Thymus (tissue), 11 donors: ENCODE measurements at regions not wholly inside any gene's neighbourhood (a gene's known extent, or its start where the extent isn't known, plus 50 kb on each side); places are given as distances from the start of the nearest gene placed in this dataset.
"Not testable (repeated sequence)": the region's sequence is repeated elsewhere in the genome, so short reads cannot be mapped to it uniquely, and the experiment has no call there.

Source experiments
- DNase-seq, 9 donors: peaks; one replicate each; pipeline ENCODE4 v3.0.0-alpha.2; 2013; ENCODE audit warnings: low spot score in 9 of 9, low read depth in 6 of 9, missing footprints in 1 of 9
- H3K27ac ChIP-seq, 2 donors: one replicate each; pipeline ENCODE4 v1.5.1; 2013; ENCODE audit warnings: control low read depth in 1 of 2, low read depth in 1 of 2, low read length in 1 of 2, mild to moderate bottlenecking in 1 of 2, moderate library complexity in 1 of 2
- H3K27me3 ChIP-seq, 2 donors: one replicate each; pipeline ENCODE4 v1.5.1; 2013; ENCODE audit warnings: low read length in 1 of 2; ENCODE audit not compliant: control insufficient read depth in 2 of 2, insufficient read depth in 1 of 2
- H3K36me3 ChIP-seq, 2 donors: one replicate each; pipeline ENCODE4 v1.5.1; 2013; ENCODE audit warnings: low read length in 1 of 2, mild to moderate bottlenecking in 1 of 2, moderate library complexity in 1 of 2; ENCODE audit not compliant: control insufficient read depth in 2 of 2, insufficient read depth in 2 of 2
- H3K4me1 ChIP-seq, 2 donors: one replicate each; pipeline ENCODE4 v1.5.1; 2013; ENCODE audit warnings: low read length in 2 of 2; ENCODE audit not compliant: control insufficient read depth in 2 of 2, insufficient read depth in 2 of 2
- H3K4me3 ChIP-seq, 2 donors: one replicate each; pipeline ENCODE4 v1.5.1; 2013; ENCODE audit warnings: low read length in 2 of 2, control low read depth in 1 of 2, mild to moderate bottlenecking in 1 of 2
- H3K9me3 ChIP-seq, 2 donors: one replicate each; pipeline ENCODE4 v1.5.1; 2013; ENCODE audit warnings: low read length in 1 of 2, mild to moderate bottlenecking in 1 of 2; ENCODE audit not compliant: control insufficient read depth in 2 of 2, insufficient read depth in 1 of 2
- WGBS: extraction: QIAGEN DNeasy Blood & Tissue Kit; methylation state at CpG from one replicate; pipeline ENCODE4 v1.1.7; 2013; 5-methylcytosine and 5-hydroxymethylcytosine counted together
- donor health status: healthy.

DNA sequence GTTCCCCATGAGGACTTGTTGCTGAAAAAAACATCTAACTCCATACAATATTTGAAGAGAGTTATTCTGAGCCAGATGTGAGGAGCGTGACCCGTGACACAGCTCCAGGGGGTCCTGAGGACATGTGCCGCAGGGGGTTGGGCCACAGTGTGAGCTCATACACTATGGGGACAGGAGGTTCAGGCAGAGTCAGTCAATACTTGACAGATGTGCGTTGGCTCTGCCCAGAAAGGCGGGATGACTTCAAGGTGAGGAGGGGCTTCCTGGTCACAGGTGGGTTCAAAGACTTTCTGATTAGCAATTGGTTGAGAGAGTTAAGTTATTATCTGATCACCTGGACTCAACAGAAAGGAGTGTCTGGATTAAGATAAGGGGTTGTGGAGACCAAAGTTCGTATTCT lies 147.1 kb upstream of the ZNF469 start:
- H3K27ac ChIP-seq, H3K4me1 ChIP-seq, H3K4me3 ChIP-seq, H3K36me3 ChIP-seq, H3K27me3 ChIP-seq, H3K9me3 ChIP-seq, DNase-seq: not testable (repeated sequence)
- WGBS = 91% methylated on average over 6 of the region's 6 CpGs

DNA sequence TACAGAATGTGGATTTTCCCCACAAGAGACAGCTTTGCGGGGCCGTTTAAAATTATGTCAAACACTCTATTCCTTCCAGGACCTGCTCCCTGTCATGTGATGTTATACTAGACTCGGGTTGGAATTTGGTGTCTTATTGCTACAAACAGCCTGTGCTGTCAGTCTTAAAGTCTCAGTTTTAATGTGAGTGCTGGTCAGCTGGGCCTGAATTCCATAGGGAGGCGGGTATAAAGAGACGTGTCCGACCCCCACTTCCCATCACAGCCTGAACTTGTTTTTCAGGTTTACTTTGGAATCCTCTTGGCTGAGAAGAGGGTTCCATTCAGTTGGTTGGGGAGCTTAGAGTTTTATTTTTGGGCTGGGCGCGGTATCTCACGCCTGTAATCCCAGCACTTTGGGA lies 146.5 kb upstream of the ZNF469 start:
- WGBS = 83% methylated on average over 7 of the region's 9 CpGs
- H3K4me1 ChIP-seq, H3K4me3 ChIP-seq, H3K27me3 ChIP-seq, H3K36me3 ChIP-seq, H3K9me3 ChIP-seq, H3K27ac ChIP-seq, DNase-seq: not testable (repeated sequence)

DNA sequence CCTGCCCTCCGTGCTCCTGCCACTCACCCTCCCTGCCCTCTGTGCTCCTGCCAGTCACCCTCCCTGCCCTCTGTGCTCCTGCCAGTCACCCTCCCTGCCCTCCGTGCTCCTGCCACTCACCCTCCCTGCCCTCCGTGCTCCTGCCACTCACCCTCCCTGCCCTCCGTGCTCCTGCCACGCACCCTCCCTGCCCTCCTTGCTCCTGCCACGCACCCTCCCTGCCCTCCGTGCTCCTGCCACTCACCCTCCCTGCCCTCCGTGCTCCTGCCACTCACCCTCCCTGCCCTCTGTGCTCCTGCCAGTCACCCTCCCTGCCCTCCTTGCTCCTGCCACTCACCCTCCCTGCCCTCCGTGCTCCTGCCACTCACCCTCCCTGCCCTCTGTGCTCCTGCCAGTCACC lies 145.4 kb upstream of the ZNF469 start:
- not testable (repeated sequence) for DNase-seq, H3K4me3 ChIP-seq, H3K27me3 ChIP-seq, H3K4me1 ChIP-seq, H3K36me3 ChIP-seq, H3K9me3 ChIP-seq, H3K27ac ChIP-seq
- 76% methylated on average over 6 of the region's 9 CpGs for WGBS

DNA sequence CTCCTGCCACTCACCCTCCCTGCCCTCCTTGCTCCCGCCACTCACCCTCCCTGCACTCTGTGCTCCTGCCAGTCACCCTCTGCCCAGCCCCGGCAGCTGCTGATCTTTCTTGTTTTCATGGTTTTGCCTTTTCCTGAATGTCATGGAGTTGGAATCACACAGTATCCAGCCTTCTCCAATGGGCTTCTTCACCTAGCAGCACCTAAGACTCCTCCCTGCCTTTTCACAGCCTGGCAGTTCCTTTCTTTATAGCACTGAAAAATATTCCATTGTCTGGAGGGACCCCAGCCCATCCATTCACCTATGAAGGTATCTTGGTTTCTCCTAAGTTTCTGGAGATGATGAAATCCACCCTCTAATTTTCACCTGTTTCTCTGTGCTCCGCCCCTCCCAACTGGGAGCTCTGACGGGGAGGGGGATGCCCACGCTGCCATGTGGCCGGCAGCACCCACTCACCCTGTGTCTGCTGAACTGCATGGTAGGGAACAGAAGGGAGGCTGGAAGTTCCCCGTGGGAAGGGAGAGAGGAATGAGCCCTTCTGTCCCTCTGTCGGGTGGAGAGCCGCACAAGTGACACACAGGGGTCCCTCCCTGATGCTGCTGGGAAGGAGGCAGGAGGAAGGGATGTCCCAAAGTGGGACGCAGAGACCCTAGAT lies 144.9 kb upstream of the ZNF469 start:
- H3K4me1 ChIP-seq, DNase-seq, H3K4me3 ChIP-seq, H3K9me3 ChIP-seq, H3K27me3 ChIP-seq, H3K36me3 ChIP-seq, H3K27ac ChIP-seq: not testable (repeated sequence)
- 86% methylated on average over 10 of the region's 10 CpGs for WGBS

- H3K9me3 ChIP-seq, H3K4me3 ChIP-seq, DNase-seq, H3K27me3 ChIP-seq, H3K36me3 ChIP-seq, H3K27ac ChIP-seq, H3K4me1 ChIP-seq: not testable (repeated sequence)
- WGBS = 74% methylated on average over 6 of the region's 8 CpGs
These were observed 144.0 kb upstream of the ZNF469 start for GRCh38 chr16:88238732-88239274.

GRCh38 chr16:88240118-88240517 lies 142.6 kb upstream of the ZNF469 start:
- DNase-seq, H3K27ac ChIP-seq, H3K9me3 ChIP-seq, H3K27me3 ChIP-seq, H3K4me3 ChIP-seq, H3K36me3 ChIP-seq, H3K4me1 ChIP-seq: not testable (repeated sequence)
- 86% methylated on average over 8 of the region's 8 CpGs for WGBS

GRCh38 chr16:88240776-88241175 lies 142.0 kb upstream of the ZNF469 start:
- not testable (repeated sequence) for H3K36me3 ChIP-seq, H3K27ac ChIP-seq, H3K4me3 ChIP-seq, H3K27me3 ChIP-seq, H3K9me3 ChIP-seq, H3K4me1 ChIP-seq, DNase-seq
- WGBS = 83% methylated on average over 11 of the region's 11 CpGs

DNA sequence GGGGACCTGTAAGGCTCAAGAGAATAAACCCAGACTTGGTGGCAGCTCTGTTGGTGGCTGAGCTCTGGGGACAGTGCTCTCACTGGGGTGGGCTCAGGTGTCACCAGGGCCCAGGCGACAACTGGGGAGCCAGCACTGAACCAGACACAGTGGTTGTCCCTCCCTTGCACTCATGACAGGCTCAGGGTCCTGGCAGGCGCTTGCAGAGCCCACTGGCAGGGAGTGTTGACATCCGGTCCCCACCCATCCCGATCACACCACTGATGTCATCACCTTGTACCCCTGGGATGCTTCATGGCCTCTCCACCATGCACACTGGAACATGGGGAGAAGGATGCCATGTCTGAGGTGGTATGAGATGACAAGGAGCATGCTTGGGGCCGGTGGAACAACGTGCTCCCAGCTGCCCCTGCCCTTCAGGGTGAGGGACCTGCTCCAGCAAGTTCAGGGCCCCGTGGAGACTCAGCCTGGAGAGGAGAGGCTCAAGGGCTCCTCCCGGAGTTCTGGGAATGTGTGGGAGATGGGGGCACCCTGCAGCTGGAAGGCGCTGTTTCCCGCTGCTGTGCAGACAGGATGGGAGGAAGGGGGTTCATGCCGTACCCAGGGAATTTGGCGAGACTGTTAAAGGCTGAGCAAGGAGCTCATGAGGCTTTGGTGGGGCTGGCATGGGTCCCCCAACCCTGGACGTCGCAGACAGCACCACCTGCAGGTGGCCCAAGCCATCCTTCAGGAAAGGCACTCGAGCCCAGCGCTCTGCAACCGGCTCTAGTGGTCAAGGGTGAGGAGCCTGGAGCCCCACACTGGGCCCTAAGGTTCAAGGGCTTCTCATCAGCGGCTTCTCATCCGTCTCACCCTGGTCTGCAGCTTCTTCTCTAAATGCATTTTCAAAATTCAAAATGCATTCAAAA lies 141.1 kb upstream of the ZNF469 start:
- not testable (repeated sequence) for H3K4me1 ChIP-seq, H3K36me3 ChIP-seq, H3K27me3 ChIP-seq, H3K9me3 ChIP-seq, H3K27ac ChIP-seq, H3K4me3 ChIP-seq, DNase-seq
- 81% methylated on average over 19 of the region's 19 CpGs for WGBS
